Mesodermal cell (in vitro differentiated cells): ENCODE measurements at regions not wholly inside any gene's neighbourhood (a gene's known extent, or its start where the extent isn't known, plus 50 kb on each side); places are given as distances from the start of the nearest gene placed in this dataset.
"Not testable (repeated sequence)": the region's sequence is repeated elsewhere in the genome, so short reads cannot be mapped to it uniquely, and the experiment has no call there.

Experiments
- H3K27ac ChIP-seq: 2 replicates; pipeline ENCODE4 v1.7.0; 2013; ENCODE audit warnings: mild to moderate bottlenecking, low read depth, low read length, moderate library complexity; ENCODE audit not compliant: severe bottlenecking
- H3K36me3 ChIP-seq: 2 replicates; pipeline ENCODE4 v1.7.1; 2013; ENCODE audit warnings: mild to moderate bottlenecking, low read length, moderate library complexity; ENCODE audit not compliant: control insufficient read depth, insufficient read depth
- H3K4me1 ChIP-seq: one replicate; pipeline ENCODE4 v1.7.1; 2013; ENCODE audit warnings: mild to moderate bottlenecking, low read length; ENCODE audit not compliant: insufficient read depth, control insufficient read depth, poor library complexity, severe bottlenecking
- H3K4me3 ChIP-seq: 2 replicates; pipeline ENCODE4 v1.7.0; 2013; ENCODE audit warnings: low read length, control low read depth, mild to moderate bottlenecking; ENCODE audit not compliant: insufficient read depth, poor library complexity, severe bottlenecking; ENCODE audit errors: extremely low read depth
- H3K9me3 ChIP-seq: 2 replicates; pipeline ENCODE4 v1.7.1; 2013; ENCODE audit warnings: mild to moderate bottlenecking, low read length, moderate library complexity; ENCODE audit not compliant: control insufficient read depth
- WGBS, 2 experiments: methylation state at CpG; one replicate each; pipeline ENCODE4 v1.1.5; 2013; ENCODE audit warnings: missing lambda C conversion rate in 2 of 2; ENCODE audit not compliant: insufficient coverage in 2 of 2; 5-methylcytosine and 5-hydroxymethylcytosine counted together

GRCh38 chr1:234953655-234954405 is 174.8 kb downstream of the TOMM20 start:
- no peak overlapping the region for H3K4me3 ChIP-seq
- WGBS, 2 experiments = 91 to 92% methylated on average over 7 to 9 of the region's 13 CpGs
- peak overlapping the region; percentile 4 for H3K27ac ChIP-seq
- H3K36me3 ChIP-seq = no peaks in the 10 kb centered on the region
- H3K4me1 ChIP-seq = peaks cover 45% of the 10 kb centered on the region
- H3K9me3 ChIP-seq = peaks cover 6% of the 10 kb centered on the region

DNA sequence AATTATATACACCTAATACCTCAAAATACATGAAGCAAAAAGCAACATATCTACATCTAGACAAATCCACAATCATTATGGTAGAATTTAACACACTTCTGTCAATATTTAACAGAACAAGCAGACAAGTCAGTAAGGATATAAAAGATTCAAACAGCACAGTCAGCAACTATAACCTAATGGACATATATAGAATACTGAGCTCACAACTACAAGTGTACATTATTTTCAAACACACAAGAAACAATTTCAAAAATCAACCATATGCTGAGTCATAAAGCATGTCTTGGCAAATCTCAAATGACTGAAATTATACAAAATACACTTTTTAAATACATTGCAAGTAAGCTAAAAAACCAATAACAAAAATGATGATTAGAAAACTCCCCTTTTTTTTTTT is 178.0 kb downstream of the TOMM20 start:
- Histone ChIP-seq H3K4me1 (peaks cover 14% of the 10 kb centered on the region), H3K9me3 (peaks cover 6% of the 10 kb centered on the region), H3K36me3 (no peaks in the 10 kb centered on the region), H3K27ac (no peak overlapping the region), H3K4me3 (no peak overlapping the region)

GRCh38 chr1:234949528-234949927 is 179.1 kb downstream of the TOMM20 start:
- not testable (repeated sequence) for H3K4me1 ChIP-seq, H3K36me3 ChIP-seq, H3K27ac ChIP-seq, H3K9me3 ChIP-seq, H3K4me3 ChIP-seq
- WGBS, 2 experiments = 94% methylated on average over 3 of the region's 6 CpGs; no CpG with 5 or more reads in 1 of the 2 experiments

DNA sequence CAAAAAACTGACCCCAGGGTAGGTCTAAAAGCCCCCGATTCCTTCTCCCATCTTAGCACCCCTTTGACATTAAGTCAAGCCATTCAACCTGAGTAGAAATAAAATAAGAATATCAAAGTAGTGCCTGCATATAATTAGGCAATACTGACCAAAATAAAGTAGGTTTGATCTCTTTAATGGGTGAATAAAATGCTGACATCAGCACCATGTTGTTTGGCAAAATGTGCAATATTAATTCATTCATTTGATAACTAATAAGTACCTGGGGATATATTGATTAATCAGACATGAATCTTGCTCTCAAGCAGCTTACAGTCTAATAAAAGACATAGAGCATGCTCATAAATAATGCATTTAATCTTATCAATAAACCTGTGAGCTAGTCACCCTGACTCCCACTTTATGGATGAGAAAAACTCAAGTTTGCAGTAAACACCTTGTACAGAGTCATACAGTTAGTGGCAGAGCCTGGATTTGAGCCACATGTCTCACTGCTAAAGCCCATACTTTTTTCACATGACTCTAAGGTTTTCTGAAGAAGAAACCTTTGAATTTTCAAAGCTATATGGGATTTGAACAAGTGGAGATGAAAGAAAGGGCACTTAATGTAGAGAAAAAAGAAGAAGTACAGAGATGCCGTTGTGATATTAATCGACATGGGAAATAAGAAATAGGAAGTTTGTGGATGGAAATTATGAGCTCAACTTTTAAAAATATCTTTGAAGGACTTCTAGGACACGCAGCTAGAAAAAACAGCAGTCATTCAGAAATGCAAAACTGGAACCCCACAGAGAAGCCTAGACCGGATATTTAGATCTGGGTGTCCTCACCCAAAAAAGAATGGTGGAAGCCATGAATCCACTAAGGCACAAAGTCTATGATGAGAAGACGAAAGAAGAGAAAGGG is 183.9 kb downstream of the TOMM20 start:
- H3K27ac ChIP-seq = no peak overlapping the region
- 88 to 98% methylated on average over 5 of the region's 6 CpGs for WGBS, 2 experiments
- no peaks in the 10 kb centered on the region for H3K36me3 ChIP-seq
- H3K4me1 ChIP-seq = no peaks in the 10 kb centered on the region
- H3K4me3 ChIP-seq = no peak overlapping the region
- H3K9me3 ChIP-seq = peaks cover 4% of the 10 kb centered on the region

DNA sequence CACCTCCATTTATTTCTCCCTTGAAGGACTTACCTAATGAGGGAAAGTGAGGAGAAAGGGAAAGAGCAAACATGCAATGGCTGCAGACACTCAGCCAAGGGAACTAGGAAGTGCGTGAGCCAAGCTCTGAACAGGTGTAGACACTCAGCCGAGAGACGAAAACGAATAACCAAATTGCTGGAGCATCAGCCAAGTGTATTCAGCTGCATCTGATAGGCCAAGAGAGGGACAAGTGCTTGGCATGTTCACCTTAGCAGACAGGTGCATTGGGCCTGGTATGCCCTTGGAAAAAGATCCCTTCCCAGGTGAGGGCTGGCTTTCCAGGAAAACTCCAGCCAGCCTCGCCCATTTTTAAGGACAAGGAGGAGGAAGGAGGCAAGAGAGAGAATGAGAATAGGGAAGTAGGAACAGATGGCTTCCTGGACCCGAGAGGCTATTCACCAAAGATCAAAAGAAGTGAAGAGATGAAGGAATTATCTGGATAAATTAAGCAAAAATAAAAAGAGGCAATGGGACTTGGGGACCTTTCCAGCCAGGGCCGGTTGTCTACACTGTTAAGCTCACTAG is 184.7 kb downstream of the TOMM20 start:
- H3K36me3 ChIP-seq = no peaks in the 10 kb centered on the region
- no peaks in the 10 kb centered on the region for H3K4me1 ChIP-seq
- H3K4me3 ChIP-seq = no peak overlapping the region
- H3K27ac ChIP-seq = no peak overlapping the region
- WGBS, 2 experiments = 79 to 82% methylated on average over 7 of the region's 7 CpGs
- H3K9me3 ChIP-seq = no peaks in the 10 kb centered on the region

DNA sequence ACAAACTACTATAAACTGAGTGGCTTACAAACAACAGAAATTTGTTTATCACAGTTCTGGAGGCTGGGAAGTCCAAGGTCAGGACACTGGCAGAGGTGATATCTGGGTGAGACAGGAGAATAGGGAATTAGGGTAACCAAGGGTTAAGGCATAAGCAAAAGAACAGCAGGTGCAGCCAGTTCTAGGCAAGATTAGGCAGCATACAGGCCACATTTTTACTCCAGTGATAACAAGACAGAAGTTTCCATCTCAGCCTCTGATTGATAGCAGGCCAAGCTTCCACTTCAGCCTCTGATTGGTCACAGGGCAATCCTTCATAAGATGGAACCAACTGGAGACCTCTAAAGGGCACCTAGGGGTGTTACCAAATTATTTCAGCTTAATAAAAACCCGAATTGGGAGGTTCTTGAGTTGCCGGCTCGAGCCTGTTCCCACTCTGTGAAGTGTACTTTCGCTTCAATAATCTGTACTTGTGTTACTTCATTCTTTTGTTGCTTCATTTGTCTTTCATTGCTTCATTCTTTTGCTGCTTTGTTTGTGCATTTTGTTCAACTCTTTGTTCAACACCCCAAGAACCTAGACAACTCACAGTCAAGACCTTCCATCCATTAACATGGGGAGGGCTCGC is 185.6 kb downstream of the TOMM20 start:
- WGBS, 2 experiments = 96 to 100% methylated on average over 4 of the region's 5 CpGs
- H3K36me3 ChIP-seq = no peaks in the 10 kb centered on the region
- H3K4me3 ChIP-seq = no peak overlapping the region
- no peak overlapping the region for H3K27ac ChIP-seq
- H3K4me1 ChIP-seq = no peaks in the 10 kb centered on the region
- no peaks in the 10 kb centered on the region for H3K9me3 ChIP-seq

DNA sequence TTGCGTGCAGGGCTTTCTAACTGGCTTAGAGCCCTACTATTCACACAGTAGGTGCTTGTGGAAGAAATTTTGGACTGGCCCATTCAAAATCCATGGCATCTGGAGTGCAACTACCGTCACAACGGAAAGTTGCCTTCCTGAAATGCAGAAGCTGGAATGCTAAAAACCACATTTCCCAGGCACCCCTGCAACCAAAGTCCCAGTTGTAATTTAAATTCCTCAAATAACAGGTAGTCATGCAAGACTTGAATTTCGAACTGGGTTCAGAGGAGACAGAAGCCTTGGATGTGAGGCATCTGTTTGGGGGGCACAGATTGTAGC is 186.7 kb downstream of the TOMM20 start:
- 100% methylated on average over 1 to 3 of the region's 4 CpGs for WGBS, 2 experiments
- Histone ChIP-seq H3K9me3 (no peaks in the 10 kb centered on the region), H3K27ac (no peak overlapping the region)

GRCh38 chr1:234941321-234942011 is 187.2 kb downstream of the TOMM20 start:
- Histone ChIP-seq H3K9me3 (no peaks in the 10 kb centered on the region), H3K4me3 (no peak overlapping the region), H3K4me1 (no peaks in the 10 kb centered on the region), H3K27ac (no peak overlapping the region), H3K36me3 (no peaks in the 10 kb centered on the region)
- 93 to 96% methylated on average over 3 of the region's 3 CpGs for WGBS, 2 experiments

More for the DNA sequence above, 186.7 kb downstream of the TOMM20 start:
- Histone ChIP-seq H3K4me3 (no peak overlapping the region), H3K4me1 (no peaks in the 10 kb centered on the region), H3K36me3 (no peaks in the 10 kb centered on the region)

DNA sequence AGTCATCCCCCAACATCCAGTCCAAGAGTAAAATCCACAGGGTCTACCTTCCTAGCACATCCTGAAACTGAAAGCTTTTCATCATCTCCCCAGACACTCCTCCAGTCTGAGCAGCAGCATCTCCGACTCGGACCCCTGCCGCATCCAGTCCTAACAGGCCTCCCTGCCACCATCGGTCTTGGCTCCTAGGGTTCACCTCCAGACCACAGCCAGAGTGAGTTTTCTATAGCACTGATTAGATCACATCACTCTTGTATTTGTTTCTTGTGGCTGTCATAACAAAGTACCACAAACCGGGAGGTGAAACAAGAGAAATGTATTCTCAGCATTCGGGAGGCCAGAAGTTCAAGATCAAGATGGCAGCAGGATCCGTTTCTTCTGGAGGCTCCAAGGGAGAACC is 187.8 kb downstream of the TOMM20 start:
- Histone ChIP-seq H3K9me3 (no peaks in the 10 kb centered on the region), H3K4me3 (no peak overlapping the region), H3K4me1 (no peaks in the 10 kb centered on the region), H3K27ac (no peak overlapping the region), H3K36me3 (no peaks in the 10 kb centered on the region)
- WGBS, 2 experiments = 94 to 97% methylated on average over 6 to 7 of the region's 7 CpGs

- Histone ChIP-seq H3K36me3 (no peaks in the 10 kb centered on the region), H3K27ac (no peak overlapping the region)
- 94 to 96% methylated on average over 3 to 5 of the region's 7 CpGs for WGBS, 2 experiments
Observed at GRCh38 chr1:234938924-234939323, 189.7 kb downstream of the TOMM20 start.

More at GRCh38 chr1:234938924-234939323, 189.7 kb downstream of the TOMM20 start:
- no peaks in the 10 kb centered on the region for H3K9me3 ChIP-seq
- no peak overlapping the region for H3K4me3 ChIP-seq
- H3K4me1 ChIP-seq = no peaks in the 10 kb centered on the region
